CD14-positive monocyte (primary cell): ENCODE measurements at regions not wholly inside any gene's neighbourhood (a gene's known extent, or its start where the extent isn't known, plus 50 kb on each side); places are given as distances from the start of the nearest gene placed in this dataset.

Experiments
- DNase-seq, 3 donors: peaks; one replicate each; pipeline ENCODE4 v3.0.0-alpha.2; 2011 to 2022
- H2AFZ ChIP-seq: 2 replicates; pipeline ENCODE4 v1.6.0; 2012; ENCODE audit warnings: mild to moderate bottlenecking, low read depth, low read length, inconsistent platforms; ENCODE audit not compliant: insufficient read depth, poor library complexity, severe bottlenecking
- H3K27ac ChIP-seq, 2 donors: 1 replicate in 1 of 2; 2 replicates in 1 of 2; pipeline ENCODE4 v1.5.1; 2012 to 2013; ENCODE audit warnings: low read length in 2 of 2, control low read depth in 1 of 2, inconsistent platforms in 1 of 2, low read depth in 1 of 2, mild to moderate bottlenecking in 1 of 2
- H3K27me3 ChIP-seq, 2 donors: one replicate each; pipeline versions ENCODE4 v1.6.0 to v1.6.1; 2011 to 2013; ENCODE audit warnings: low read length in 2 of 2; ENCODE audit not compliant: control insufficient read depth in 2 of 2, insufficient read depth in 2 of 2
- H3K36me3 ChIP-seq, 2 donors: replicated peaks in 1 of 2; 1 replicate in 1 of 2; 2 replicates in 1 of 2; pipeline versions ENCODE4 v1.5.1 to v1.6.1; 2012 to 2013; ENCODE audit warnings: low read length in 2 of 2, control low read depth in 1 of 2, inconsistent platforms in 1 of 2, mild to moderate bottlenecking in 1 of 2; ENCODE audit not compliant: insufficient read depth in 2 of 2, control insufficient read depth in 1 of 2
- H3K4me1 ChIP-seq, 2 donors: 1 replicate in 1 of 2; 2 replicates in 1 of 2; pipeline versions ENCODE4 v1.5.1 to v1.6.1; 2012 to 2013; ENCODE audit warnings: low read length in 2 of 2, control low read depth in 1 of 2, inconsistent platforms in 1 of 2, mild to moderate bottlenecking in 1 of 2, moderate library complexity in 1 of 2; ENCODE audit not compliant: insufficient read depth in 2 of 2, control insufficient read depth in 1 of 2
- H3K4me2 ChIP-seq: replicated peaks from 2 replicates; pipeline ENCODE3; 2012; ENCODE audit warnings: low read length, moderate library complexity, mild to moderate bottlenecking; ENCODE audit not compliant: poor library complexity, severe bottlenecking; ENCODE audit errors: extremely low read depth
- H3K4me3 ChIP-seq, 3 experiments: fragments of 200-600 bp in 1 of 3; sonication (generic) in 1 of 3; replicated peaks in 1 of 3; 1 replicate in 2 of 3; 2 replicates in 1 of 3; pipeline ENCODE4 v1.5.1; 2011 to 2013; ENCODE audit warnings: low read length in 3 of 3, mild to moderate bottlenecking in 3 of 3, control low read depth in 2 of 3, low read depth in 2 of 3, inconsistent platforms in 1 of 3, moderate library complexity in 1 of 3
- H3K79me2 ChIP-seq: 2 replicates; pipeline ENCODE4 v1.6.0; 2012; ENCODE audit warnings: mild to moderate bottlenecking, control low read depth, inconsistent platforms, low read length, moderate library complexity; ENCODE audit not compliant: insufficient read depth
- H3K9ac ChIP-seq: 2 replicates; pipeline ENCODE4 v1.6.0; 2017; ENCODE audit warnings: low read length, mild to moderate bottlenecking; ENCODE audit not compliant: insufficient read depth, poor library complexity, severe bottlenecking
- H3K9me3 ChIP-seq, 2 donors: replicated peaks in 1 of 2; 1 replicate in 1 of 2; 2 replicates in 1 of 2; pipeline versions ENCODE4 v1.5.1 to v1.6.1; 2012 to 2013; ENCODE audit warnings: low read length in 2 of 2, control low read depth in 1 of 2; ENCODE audit not compliant: control insufficient read depth in 1 of 2, insufficient read depth in 1 of 2
- H4K20me1 ChIP-seq: 2 replicates; pipeline ENCODE4 v1.6.0; 2012; ENCODE audit warnings: mild to moderate bottlenecking, low read length, control low read depth, moderate library complexity; ENCODE audit not compliant: insufficient read depth
- H3K27ac Mint-ChIP-seq, 7 donors: one replicate each; pipeline ENCODE4 v1.8.0; 2020; ENCODE audit warnings: mild to moderate bottlenecking in 7 of 7, mixed read lengths in 7 of 7, moderate library complexity in 6 of 7, inconsistent platforms in 2 of 7
- H3K27me3 Mint-ChIP-seq, 3 donors: one replicate each; pipeline ENCODE4 v1.8.0; 2021 to 2022; ENCODE audit warnings: low read depth in 3 of 3, mild to moderate bottlenecking in 3 of 3, mixed read lengths in 3 of 3, moderate library complexity in 3 of 3, inconsistent platforms in 1 of 3
- H3K36me3 Mint-ChIP-seq, 2 donors: one replicate each; pipeline ENCODE4 v1.8.0; 2020; ENCODE audit warnings: mixed read lengths in 2 of 2, inconsistent platforms in 1 of 2, mild to moderate bottlenecking in 1 of 2
- H3K4me1 Mint-ChIP-seq: one replicate; pipeline ENCODE4 v1.8.0; 2020; ENCODE audit warnings: mild to moderate bottlenecking, mixed read lengths
- H3K4me3 Mint-ChIP-seq, 2 donors: one replicate each; pipeline ENCODE4 v1.8.0; 2020; ENCODE audit warnings: mild to moderate bottlenecking in 2 of 2, mixed read lengths in 2 of 2, moderate library complexity in 1 of 2
- H3K9me3 Mint-ChIP-seq, 7 donors: one replicate each; pipeline ENCODE4 v1.8.0; 2020 to 2022; ENCODE audit warnings: mixed read lengths in 7 of 7, mild to moderate bottlenecking in 6 of 7, moderate library complexity in 6 of 7, inconsistent platforms in 2 of 7
- WGBS: methylation state at CpG from one replicate; pipeline ENCODE4 v1.1.5; 2013; ENCODE audit warnings: missing lambda C conversion rate; ENCODE audit not compliant: insufficient coverage; 5-methylcytosine and 5-hydroxymethylcytosine counted together
- intact Hi-C, 2 donors: fragments of 100-400 bp; cut with micrococcal nuclease; formaldehyde crosslinking; loops; one replicate each; pipeline versions ENCODE4 v1.15.0 to v1.15.1; 2023
- TF ChIP-seq, protein P1 (sequence below): fragments of 200-600 bp; IDR thresholded peaks from one replicate; pipeline ENCODE4 v1.8.0; 2022; ENCODE audit warnings: antibody characterized with exemption, mild to moderate bottlenecking

DNA sequence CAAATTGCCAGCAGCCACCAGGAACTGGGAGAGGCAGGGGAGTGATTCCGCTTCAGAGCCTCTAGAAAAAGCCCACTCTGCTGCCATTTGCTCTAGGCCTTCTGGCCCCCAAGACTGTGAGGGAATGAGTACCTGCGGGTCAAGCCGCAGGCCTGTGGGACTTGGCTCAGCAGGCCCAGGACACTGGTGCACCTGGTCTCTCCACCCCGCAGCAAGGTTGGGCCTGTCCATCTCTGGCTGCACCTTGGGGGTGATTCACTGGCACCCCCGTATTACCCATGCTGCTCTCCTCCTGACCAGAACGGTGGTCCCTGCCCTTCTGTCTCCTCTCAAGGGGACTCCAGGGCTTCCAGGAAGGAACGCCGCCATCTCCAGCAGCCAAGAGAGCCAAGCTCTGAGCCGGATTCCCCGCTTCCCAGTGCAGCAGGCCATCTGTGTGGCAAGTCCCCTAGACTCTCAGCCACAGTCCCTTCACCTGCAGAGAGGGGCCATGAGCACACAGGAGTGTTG, 78.4 kb upstream of the OLFM1 start:
- H3K9ac ChIP-seq: no peak overlapping the region
- no peak overlapping the region for H3K27ac Mint-ChIP-seq
- H3K4me1 Mint-ChIP-seq: no peaks in the 10 kb centered on the region
- WGBS: 95% methylated on average over 8 of the region's 10 CpGs
- H3K79me2 ChIP-seq: no peaks in the 10 kb centered on the region
- no peak overlapping the region for H3K4me3 ChIP-seq
- peaks cover 5 to 11% (median 7%) of the 10 kb centered on the region in 3 donors for H3K27me3 Mint-ChIP-seq
- H3K4me3 Mint-ChIP-seq: no peak overlapping the region
- H3K9me3 Mint-ChIP-seq: no peaks in the 10 kb centered on the region
- H3K36me3 Mint-ChIP-seq: no peaks in the 10 kb centered on the region
- H3K27ac ChIP-seq: no peak overlapping the region
- intact Hi-C loops: no loop called here
- no peaks in the 10 kb centered on the region for H4K20me1 ChIP-seq
- H3K4me1 ChIP-seq: no peaks in the 10 kb centered on the region
- TF ChIP-seq, protein P1, sequence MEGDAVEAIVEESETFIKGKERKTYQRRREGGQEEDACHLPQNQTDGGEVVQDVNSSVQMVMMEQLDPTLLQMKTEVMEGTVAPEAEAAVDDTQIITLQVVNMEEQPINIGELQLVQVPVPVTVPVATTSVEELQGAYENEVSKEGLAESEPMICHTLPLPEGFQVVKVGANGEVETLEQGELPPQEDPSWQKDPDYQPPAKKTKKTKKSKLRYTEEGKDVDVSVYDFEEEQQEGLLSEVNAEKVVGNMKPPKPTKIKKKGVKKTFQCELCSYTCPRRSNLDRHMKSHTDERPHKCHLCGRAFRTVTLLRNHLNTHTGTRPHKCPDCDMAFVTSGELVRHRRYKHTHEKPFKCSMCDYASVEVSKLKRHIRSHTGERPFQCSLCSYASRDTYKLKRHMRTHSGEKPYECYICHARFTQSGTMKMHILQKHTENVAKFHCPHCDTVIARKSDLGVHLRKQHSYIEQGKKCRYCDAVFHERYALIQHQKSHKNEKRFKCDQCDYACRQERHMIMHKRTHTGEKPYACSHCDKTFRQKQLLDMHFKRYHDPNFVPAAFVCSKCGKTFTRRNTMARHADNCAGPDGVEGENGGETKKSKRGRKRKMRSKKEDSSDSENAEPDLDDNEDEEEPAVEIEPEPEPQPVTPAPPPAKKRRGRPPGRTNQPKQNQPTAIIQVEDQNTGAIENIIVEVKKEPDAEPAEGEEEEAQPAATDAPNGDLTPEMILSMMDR: no peak
- H3K36me3 ChIP-seq: no peaks in the 10 kb centered on the region
- H3K9me3 ChIP-seq: no peaks in the 10 kb centered on the region
- no peak overlapping the region for H3K4me2 ChIP-seq
- no peak for DNase-seq
- no peaks in the 10 kb centered on the region for H3K27me3 ChIP-seq
- no peak overlapping the region for H2AFZ ChIP-seq

DNA sequence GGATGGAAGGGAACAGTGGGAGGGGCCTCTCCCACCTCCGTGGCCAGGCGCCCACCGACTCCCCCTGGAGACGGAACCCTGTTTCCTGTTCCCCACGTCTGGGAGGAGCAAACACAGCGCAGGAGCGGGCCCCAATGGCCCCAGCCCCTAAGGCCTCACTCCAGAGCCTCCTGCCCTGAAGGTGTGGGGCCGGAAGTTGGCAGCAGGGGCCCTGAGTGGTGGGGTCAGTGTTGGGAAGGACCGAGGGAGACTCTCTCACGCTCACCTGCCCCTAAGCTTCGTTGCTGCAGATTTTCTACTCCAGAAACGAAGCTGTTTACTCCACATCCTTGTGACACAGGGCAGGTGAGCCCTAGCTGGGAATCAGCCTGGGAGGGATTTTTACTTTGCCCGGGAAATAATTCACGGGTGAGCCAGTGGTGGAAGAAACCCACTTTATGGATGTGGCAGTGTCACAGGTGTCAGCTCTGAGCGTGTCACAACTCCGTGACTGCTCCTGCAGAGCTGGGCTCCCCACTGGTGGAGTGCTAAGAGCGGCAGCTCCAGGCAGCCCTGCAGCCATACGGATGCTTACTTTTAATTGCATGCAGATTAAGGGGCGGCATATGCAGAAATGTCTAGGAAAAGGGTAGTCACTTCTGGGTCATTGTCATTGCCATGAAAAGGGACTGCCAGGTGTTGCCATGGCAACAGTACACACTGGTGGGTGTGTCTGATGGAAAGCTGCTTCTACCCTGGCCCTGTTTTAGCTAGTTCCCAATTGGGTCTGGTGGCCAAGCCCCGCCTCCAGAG, 77.5 kb upstream of the OLFM1 start:
- no peak overlapping the region for H3K4me3 Mint-ChIP-seq
- intact Hi-C loops: no loop called here
- Histone ChIP-seq H3K4me1 (no peaks in the 10 kb centered on the region), H3K79me2 (no peaks in the 10 kb centered on the region), H3K27ac (no peak overlapping the region), H3K36me3 (no peaks in the 10 kb centered on the region), H4K20me1 (no peaks in the 10 kb centered on the region), H3K4me3 (no peak overlapping the region), H3K4me2 (no peak overlapping the region), H3K9me3 (no peaks in the 10 kb centered on the region), H2AFZ (no peak overlapping the region), H3K27me3 (no peaks in the 10 kb centered on the region), H3K9ac (no peak overlapping the region)
- WGBS: 91% methylated on average over 9 of the region's 20 CpGs
- no peaks in the 10 kb centered on the region for H3K36me3 Mint-ChIP-seq
- no peak for DNase-seq
- peaks cover 9 to 11% (median 9%) of the 10 kb centered on the region in 3 donors for H3K27me3 Mint-ChIP-seq
- no peaks in the 10 kb centered on the region for H3K4me1 Mint-ChIP-seq
- peaks cover 0 to 1% (median 0%) of the 10 kb centered on the region in 7 donors for H3K9me3 Mint-ChIP-seq
- peak overlapping the region in 1 of 7 donors; percentile 68 for H3K27ac Mint-ChIP-seq
- TF ChIP-seq, protein P1: no peak
